HepG2 (cell line): ENCODE measurements at regions not wholly inside any gene's neighbourhood (a gene's known extent, or its start where the extent isn't known, plus 50 kb on each side); places are given as distances from the start of the nearest gene placed in this dataset.

ENCODE experiments used
- CCDC6 ChIP-seq: sonication (generic); formaldehyde crosslinking; IDR thresholded peaks from 2 replicates; pipeline ENCODE4 v1.8.1; 2022; ENCODE audit warnings: mild to moderate bottlenecking, missing genetic modification reagents, moderate library complexity
- MTA1 ChIP-seq: sonication (generic); formaldehyde crosslinking; IDR thresholded peaks from 2 replicates; pipeline ENCODE4 v1.4.0; 2020; ENCODE audit warnings: missing genetic modification reagents, mild to moderate bottlenecking, borderline replicate concordance
- SETDB1 ChIP-seq: sonication (generic); formaldehyde crosslinking; IDR thresholded peaks from 2 replicates; pipeline ENCODE4 v1.5.1; 2020; ENCODE audit warnings: missing genetic modification reagents, mild to moderate bottlenecking, borderline replicate concordance
- TEAD3 ChIP-seq: optimal IDR thresholded peaks from 2 replicates; pipeline ENCODE3; 2016; ENCODE audit warnings: borderline replicate concordance
- ZMYM3 ChIP-seq: sonication (generic); formaldehyde crosslinking; IDR thresholded peaks from 2 replicates; pipeline ENCODE4 v1.5.1; 2020; ENCODE audit warnings: mild to moderate bottlenecking, missing genetic modification reagents
- ZNF12 ChIP-seq: sonication (generic); formaldehyde crosslinking; IDR thresholded peaks from 2 replicates; pipeline ENCODE4 v1.5.0; 2020; ENCODE audit warnings: missing genetic modification reagents
- ZNF143 ChIP-seq: sonication (generic); formaldehyde crosslinking; IDR thresholded peaks from 2 replicates; pipeline ENCODE4 v1.4.0; 2020; ENCODE audit warnings: missing genetic modification reagents
- ZNF251 ChIP-seq: sonication (generic); formaldehyde crosslinking; IDR thresholded peaks from 2 replicates; pipeline ENCODE4 v1.9.0; 2021; ENCODE audit warnings: mild to moderate bottlenecking, missing genetic modification reagents
- ZNF350 ChIP-seq: sonication (generic); formaldehyde crosslinking; IDR thresholded peaks from 2 replicates; pipeline ENCODE4 v1.4.0; 2020; ENCODE audit warnings: mild to moderate bottlenecking, low read depth, missing genetic modification reagents, borderline replicate concordance
- ZNF557 ChIP-seq: sonication (generic); formaldehyde crosslinking; IDR thresholded peaks from 2 replicates; pipeline ENCODE4 v1.4.0; 2020; ENCODE audit warnings: missing genetic modification reagents
- ZNF850 ChIP-seq: sonication (generic); formaldehyde crosslinking; conservative IDR thresholded peaks from 2 replicates; pipeline ENCODE4 v1.9.0; 2021; ENCODE audit warnings: mild to moderate bottlenecking, missing genetic modification reagents
- ZSCAN12 ChIP-seq: sonication (generic); formaldehyde crosslinking; IDR thresholded peaks from 2 replicates; pipeline ENCODE4 v1.9.0; 2021; ENCODE audit warnings: mild to moderate bottlenecking, missing genetic modification reagents
- TF ChIP-seq, protein P1 (sequence below): sonication (generic); formaldehyde crosslinking; IDR thresholded peaks from 2 replicates; pipeline ENCODE4 v1.4.0; 2020; ENCODE audit warnings: mild to moderate bottlenecking, missing genetic modification reagents
- TF ChIP-seq, protein P2 (sequence below): sonication (generic); IDR thresholded peaks from 2 replicates; pipeline ENCODE4 v1.6.1; 2016; ENCODE audit warnings: low read depth, borderline replicate concordance
- TF ChIP-seq, protein P3 (sequence below): sonication (generic); formaldehyde crosslinking; IDR thresholded peaks from 2 replicates; pipeline ENCODE4 v1.4.0; 2020; ENCODE audit warnings: missing genetic modification reagents
- TF ChIP-seq, protein P4 (sequence below): sonication (generic); formaldehyde crosslinking; IDR thresholded peaks from 2 replicates; pipeline ENCODE4 v1.4.0; 2020; ENCODE audit warnings: missing genetic modification reagents, borderline replicate concordance

DNA sequence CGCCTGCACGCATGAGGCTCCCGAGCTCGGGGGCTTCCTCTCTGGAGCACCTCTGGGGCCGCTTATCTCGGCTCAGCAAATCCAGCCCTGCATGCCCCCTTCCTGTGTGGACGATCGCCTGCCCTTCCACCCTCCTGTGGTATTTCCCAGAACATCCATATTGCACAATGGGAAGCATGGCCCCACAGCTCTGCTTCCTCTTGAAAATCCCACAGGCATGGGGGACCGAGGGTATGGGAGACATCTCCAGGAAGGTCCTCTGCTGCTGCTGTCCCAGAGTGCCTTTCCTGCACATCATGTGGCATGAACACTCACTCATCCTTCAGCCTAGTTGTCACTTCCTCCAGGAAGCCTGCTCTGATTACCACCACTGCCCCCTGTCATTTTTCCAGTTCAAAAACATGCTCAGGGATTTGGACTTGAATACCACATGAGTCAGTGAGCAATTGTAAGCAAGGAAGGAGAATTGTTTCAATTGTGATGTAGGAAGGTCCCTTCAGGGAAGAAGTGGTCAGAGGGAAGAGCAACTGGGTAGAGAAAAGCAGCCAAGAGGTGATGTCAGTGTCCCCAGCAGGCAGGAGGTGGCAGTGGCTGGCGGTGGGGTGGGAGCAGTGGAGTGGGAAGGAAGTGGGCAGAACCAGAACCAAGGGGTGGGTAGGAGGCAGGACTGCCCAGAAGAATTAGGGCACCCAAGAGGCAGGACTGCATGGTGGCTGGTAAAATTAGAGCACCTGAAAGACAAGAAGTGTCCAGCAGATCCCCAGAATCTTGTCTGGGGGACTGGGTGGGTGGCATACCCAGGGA is 67.5 kb upstream of the ZMIZ1 start (continued):
- TF ChIP-seq, protein P1, sequence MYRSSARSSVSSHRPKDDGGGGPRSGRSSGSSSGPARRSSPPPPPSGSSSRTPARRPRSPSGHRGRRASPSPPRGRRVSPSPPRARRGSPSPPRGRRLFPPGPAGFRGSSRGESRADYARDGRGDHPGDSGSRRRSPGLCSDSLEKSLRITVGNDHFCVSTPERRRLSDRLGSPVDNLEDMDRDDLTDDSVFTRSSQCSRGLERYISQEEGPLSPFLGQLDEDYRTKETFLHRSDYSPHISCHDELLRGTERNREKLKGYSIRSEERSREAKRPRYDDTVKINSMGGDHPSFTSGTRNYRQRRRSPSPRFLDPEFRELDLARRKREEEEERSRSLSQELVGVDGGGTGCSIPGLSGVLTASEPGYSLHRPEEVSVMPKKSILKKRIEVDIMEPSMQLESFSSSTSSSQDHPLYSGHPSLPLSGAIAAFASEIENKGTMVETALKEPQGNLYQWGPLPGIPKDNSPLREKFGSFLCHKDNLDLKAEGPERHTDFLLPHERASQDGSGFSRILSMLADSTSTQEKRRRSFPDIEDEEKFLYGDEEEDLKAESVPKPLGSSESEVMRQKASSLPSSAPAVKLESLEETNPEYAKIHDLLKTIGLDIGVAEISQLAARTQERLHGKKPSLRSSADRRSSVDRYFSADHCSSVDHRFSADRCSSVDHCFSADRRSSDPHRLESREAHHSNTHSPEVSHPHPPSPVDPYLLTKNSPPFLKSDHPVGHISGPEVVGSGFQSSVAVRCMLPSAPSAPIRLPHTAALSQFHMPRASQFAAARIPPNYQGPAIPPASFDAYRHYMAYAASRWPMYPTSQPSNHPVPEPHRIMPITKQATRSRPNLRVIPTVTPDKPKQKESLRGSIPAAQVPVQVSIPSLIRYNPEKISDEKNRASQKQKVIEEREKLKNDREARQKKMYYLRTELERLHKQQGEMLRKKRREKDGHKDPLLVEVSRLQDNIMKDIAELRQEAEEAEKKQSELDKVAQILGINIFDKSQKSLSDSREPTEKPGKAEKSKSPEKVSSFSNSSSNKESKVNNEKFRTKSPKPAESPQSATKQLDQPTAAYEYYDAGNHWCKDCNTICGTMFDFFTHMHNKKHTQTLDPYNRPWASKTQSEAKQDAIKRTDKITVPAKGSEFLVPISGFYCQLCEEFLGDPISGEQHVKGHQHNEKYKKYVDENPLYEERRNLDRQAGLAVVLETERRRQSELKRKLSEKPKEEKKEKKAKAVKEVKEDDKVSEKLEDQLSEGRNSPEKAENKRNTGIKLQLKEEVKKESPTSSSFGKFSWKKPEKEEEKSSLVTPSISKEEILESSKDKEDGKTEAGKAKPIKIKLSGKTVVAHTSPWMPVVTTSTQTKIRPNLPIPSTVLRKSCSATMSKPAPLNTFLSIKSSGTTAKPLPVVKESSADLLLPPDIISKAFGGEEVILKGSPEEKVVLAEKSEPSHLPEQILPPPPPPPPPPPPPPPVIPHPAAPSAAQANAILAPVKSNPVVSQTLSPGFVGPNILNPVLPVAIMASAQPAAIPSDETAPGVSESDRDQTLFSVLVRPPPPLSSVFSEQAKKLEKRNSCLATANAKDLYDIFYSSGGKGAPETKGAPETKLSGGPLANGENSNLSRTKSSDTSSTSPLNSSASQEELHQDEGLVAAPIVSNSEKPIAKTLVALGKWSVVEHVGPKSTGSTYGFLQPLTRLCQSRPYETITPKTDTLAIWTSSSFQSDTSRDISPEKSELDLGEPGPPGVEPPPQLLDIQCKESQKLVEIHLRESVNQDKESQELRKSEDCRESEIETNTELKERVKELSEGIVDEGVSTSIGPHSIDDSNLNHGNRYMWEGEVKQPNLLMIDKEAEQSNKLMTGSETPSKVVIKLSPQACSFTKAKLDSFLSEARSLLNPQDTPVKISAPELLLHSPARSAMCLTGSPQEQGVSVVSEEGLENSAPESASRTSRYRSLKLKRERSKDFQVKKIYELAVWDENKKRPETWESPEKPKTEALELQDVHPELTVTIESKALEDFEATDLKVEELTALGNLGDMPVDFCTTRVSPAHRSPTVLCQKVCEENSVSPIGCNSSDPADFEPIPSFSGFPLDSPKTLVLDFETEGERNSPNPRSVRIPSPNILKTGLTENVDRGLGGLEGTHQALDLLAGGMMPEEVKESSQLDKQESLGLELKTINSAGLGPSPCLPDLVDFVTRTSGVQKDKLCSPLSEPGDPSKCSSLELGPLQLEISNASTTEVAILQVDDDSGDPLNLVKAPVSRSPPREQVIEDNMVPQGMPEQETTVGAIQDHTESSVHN (CRISPR knock-in tag) = no peak
- TF ChIP-seq ZNF143 (CRISPR knock-in tag) = no peak
- peak; percentile 9 for TF ChIP-seq TEAD3
- TF ChIP-seq ZNF350 = no peak
- no peak for TF ChIP-seq ZNF251
- TF ChIP-seq, protein P2, sequence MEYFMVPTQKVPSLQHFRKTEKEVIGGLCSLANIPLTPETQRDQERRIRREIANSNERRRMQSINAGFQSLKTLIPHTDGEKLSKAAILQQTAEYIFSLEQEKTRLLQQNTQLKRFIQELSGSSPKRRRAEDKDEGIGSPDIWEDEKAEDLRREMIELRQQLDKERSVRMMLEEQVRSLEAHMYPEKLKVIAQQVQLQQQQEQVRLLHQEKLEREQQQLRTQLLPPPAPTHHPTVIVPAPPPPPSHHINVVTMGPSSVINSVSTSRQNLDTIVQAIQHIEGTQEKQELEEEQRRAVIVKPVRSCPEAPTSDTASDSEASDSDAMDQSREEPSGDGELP = no peak
- TF ChIP-seq, protein P3, sequence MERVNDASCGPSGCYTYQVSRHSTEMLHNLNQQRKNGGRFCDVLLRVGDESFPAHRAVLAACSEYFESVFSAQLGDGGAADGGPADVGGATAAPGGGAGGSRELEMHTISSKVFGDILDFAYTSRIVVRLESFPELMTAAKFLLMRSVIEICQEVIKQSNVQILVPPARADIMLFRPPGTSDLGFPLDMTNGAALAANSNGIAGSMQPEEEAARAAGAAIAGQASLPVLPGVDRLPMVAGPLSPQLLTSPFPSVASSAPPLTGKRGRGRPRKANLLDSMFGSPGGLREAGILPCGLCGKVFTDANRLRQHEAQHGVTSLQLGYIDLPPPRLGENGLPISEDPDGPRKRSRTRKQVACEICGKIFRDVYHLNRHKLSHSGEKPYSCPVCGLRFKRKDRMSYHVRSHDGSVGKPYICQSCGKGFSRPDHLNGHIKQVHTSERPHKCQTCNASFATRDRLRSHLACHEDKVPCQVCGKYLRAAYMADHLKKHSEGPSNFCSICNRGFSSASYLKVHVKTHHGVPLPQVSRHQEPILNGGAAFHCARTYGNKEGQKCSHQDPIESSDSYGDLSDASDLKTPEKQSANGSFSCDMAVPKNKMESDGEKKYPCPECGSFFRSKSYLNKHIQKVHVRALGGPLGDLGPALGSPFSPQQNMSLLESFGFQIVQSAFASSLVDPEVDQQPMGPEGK (CRISPR knock-in tag) = 0 out of 2 replicates have a peak, but pooled peaks have one; percentile 20
- no peak for TF ChIP-seq ZNF557 (CRISPR knock-in tag)
- no peak for TF ChIP-seq SETDB1
- TF ChIP-seq ZMYM3 (CRISPR knock-in tag) = peak; percentile 80
- TF ChIP-seq, protein P4, sequence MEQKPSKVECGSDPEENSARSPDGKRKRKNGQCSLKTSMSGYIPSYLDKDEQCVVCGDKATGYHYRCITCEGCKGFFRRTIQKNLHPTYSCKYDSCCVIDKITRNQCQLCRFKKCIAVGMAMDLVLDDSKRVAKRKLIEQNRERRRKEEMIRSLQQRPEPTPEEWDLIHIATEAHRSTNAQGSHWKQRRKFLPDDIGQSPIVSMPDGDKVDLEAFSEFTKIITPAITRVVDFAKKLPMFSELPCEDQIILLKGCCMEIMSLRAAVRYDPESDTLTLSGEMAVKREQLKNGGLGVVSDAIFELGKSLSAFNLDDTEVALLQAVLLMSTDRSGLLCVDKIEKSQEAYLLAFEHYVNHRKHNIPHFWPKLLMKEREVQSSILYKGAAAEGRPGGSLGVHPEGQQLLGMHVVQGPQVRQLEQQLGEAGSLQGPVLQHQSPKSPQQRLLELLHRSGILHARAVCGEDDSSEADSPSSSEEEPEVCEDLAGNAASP = no peak
- peak; percentile 62; the same call in 1 of the 2 replicates for TF ChIP-seq ZNF12 (CRISPR knock-in tag)
- TF ChIP-seq CCDC6 (CRISPR knock-in tag) = no peak
- TF ChIP-seq MTA1 (CRISPR knock-in tag) = no peak
- no peak for TF ChIP-seq ZNF850 (CRISPR knock-in tag)
- no peak for TF ChIP-seq ZSCAN12 (CRISPR knock-in tag)
